HG02763 (cell line): ENCODE measurements at regions not wholly inside any gene's neighbourhood (a gene's known extent, or its start where the extent isn't known, plus 50 kb on each side); places are given as distances from the start of the nearest gene placed in this dataset.
A peak's percentile ranks its signal among the peaks of the same experiment; 100 is the strongest.
"Not testable (repeated sequence)": the region's sequence is repeated elsewhere in the genome, so short reads cannot be mapped to it uniquely, and the experiment has no call there.

Experiments used
- ATAC-seq: cut with Tn5 transposase; IDR thresholded peaks from one replicate; pipeline ENCODE4 v1.9.1; 2021; ENCODE audit warnings: mild to moderate bottlenecking, moderate library complexity; ENCODE audit not compliant: unreplicated experiment

DNA sequence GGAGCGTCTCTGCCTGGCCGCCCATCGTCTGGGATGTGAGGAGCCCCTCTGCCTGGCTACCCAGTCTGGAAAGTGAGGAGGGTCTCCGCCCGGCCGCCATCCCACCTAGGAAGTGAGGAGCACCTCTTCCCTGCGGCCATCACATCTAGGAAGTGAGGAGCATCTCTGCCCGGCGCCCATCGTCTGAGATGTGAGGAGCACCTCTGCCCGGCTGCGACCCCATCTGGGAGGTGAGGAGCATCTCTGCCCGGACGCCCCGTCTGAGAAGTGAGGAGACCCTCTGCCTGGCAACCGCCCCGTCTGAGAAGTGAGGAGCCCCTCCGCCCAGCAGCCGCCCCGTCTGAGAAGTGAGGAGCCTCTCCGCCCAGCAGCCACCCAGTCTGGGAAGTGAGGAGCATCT, 84.5 kb downstream of the IDS start:
- not testable (repeated sequence) for ATAC-seq

DNA sequence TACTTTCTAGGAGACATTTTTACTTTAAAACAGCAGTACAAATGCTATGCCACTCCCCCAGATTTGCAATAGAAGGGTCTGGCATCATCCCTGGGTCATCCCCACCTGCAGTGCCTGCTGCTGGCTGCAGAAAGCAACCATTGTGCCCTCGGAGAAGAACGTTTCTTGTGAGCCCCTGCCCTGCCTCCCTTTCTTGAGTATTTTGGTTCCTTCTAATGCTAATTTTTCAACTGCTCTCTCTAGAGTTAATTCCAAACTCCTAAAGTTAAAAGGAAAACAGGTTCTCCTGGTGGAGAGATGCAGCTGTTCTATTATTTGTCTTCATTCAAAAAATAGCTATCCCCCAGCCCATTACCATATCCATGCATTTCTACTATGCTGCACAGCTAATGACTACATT, 107.1 kb downstream of the IDS start:
- no peak for ATAC-seq

DNA sequence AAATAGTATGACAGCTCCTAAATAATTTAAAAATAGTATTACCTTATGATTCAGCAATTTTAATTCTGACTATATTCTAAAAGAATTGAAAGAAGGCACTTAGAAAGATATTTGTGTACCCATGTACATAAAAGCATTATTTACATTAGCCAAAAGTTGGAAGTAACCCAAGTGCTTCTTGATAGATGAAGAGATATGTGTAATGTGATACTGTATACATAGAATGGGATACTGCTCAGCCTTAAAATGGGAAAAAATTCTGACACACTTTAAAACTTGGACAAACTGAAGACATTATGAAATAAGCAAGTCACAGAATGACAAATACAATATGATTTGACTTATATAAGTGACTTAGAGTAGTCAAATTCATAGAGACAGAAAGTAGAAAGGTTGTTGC, 112.2 kb downstream of the IDS start:
- no peak for ATAC-seq

DNA sequence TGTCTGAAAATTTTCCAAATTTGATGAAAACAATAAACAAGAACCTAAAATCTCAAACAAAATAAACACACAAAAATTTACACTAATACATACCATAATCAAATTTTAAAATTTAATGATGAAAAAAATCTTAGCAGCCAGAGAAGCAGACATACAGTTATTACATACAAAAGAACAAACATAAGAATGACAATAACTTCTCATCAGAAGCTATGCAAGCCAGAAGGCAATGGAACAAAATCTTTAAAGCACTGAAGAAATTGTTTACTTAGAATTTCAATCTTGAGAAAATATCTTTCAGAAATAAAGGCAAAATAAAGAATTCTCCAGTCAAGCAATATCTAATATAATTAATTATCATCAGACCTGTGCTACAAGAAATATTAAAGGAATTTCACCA, 121.3 kb downstream of the IDS start:
- no peak for ATAC-seq

DNA sequence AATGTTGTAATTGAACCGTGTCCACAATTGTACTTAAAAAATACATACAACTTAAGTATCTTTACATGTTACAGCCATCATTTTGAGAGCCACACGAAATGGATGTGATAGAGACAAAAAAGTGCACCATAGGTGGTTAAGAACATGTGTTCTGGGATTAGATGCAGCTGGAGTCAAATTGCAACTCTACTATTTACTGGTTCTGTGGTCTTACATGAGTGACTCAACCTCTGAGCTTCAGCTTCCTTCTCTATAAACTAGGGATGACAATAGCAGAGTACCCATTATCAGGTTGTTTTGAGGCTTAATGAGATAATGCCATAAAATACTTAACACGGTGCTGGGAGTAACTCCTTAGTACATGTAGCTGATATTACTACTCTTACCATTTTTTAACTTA, 130.4 kb downstream of the IDS start:
- no peak for ATAC-seq

DNA sequence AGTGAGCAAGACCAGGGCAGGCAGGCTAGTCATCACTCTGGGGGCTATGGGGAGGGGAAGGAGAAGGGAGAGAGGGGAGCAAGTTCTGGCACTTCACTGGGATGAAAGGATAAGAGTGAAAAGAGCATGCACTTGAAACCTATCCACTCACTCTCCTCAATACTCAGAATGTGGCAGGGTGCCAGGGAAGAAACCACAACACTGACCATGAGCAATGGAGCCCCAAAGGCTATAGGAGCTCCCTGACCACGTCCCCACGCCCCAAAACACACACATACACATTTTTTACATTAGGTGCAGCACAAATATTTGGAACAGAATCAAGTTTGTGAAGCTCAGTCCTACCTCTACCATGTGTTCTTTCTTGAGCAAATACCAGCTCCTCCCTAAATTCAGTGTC, 132.2 kb downstream of the IDS start:
- no peak for ATAC-seq

DNA sequence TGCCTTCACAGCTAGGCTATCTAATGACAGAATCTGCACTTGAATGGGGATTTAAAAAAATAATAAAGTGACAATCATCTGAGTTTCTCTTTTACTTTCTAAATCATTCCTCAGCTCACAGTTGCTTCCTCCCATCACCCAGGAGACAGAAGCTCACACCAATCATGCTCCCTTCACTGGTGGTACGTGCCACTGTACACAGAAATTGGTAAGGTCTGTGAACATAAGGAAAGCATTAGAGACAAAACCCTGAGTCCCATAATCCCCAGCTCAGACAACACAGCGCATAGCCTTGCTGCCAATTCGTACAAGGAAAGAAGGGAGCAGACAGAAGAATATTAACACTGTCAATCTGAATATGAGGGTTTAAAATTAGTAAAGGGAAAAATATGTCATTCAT, 133.1 kb downstream of the IDS start:
- no peak for ATAC-seq

DNA sequence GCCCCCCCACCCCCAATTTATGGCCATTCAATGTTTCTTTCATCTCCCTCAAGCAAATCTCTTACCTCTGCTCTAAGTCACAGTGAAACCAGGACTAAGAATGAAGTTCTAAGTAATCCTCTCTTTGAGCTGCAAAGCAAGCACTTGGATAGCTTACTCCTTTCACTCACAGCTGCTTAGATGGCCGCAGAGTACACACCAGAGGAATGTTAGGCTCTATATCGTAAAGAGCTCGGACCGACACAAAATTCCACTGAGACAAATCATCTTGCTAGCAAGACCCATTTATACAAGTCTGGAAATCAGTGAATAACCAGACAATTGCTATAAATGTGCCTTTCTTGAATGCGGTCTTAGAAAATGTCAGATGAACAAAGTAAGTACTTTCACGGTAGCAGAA, 135.0 kb downstream of the IDS start:
- ATAC-seq: no peak

DNA sequence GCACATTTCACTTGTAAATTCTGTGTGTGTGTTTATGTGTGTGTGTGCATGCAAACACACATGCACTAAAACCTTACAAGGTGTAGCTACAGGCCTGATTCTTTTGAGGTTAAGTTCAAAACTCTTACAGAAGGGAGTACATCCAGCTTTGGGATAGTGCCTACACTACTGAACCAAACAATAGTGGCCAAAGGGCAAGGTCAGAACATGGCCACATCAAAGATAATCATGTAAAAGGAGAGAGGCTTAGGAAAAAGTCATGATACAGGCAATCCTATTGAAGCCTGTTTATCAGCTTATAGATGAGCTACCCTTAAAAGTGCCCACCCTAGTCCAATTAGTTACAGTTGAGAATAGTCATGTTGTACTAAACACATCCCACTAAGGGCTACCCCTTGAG, 139.6 kb downstream of the IDS start:
- ATAC-seq: no peak

DNA sequence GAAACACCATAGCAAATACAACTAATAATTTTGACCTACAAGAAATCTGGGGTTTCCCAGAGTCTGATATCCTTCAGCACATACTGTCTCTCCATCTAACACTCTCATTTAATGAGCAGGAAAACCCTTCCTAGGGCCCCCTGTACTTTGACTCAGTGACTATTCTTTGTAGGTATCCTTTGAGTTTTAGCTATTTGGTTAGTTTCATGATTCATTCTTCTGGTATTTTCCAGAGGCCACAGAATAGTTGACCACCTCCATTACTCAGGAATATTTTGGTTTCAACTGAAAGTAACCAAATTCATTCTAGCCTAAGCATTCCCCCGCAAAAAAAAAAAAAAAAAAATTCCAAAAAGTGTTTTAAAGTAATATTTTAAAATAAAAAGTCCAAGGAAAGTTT, 140.0 kb downstream of the IDS start:
- ATAC-seq: no peak

DNA sequence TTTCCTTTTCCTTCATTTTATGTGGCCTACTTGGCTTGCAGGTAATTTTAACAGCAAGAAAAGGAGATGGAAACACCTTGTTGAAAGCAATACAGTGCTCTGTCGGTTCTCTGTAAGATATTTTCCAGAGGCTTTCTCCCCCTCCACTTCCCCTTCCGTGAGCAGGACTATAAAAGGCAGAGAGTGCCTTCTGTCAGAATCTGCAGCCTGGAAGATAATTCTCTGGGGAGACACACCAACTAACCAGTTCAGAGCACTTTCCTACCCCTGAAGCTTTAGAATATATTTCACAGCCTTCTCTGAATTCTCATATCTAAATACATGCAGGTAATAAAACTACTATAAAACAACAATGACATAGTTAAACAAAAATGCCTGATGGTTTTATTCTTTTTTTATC, 141.1 kb downstream of the IDS start:
- ATAC-seq: no peak

DNA sequence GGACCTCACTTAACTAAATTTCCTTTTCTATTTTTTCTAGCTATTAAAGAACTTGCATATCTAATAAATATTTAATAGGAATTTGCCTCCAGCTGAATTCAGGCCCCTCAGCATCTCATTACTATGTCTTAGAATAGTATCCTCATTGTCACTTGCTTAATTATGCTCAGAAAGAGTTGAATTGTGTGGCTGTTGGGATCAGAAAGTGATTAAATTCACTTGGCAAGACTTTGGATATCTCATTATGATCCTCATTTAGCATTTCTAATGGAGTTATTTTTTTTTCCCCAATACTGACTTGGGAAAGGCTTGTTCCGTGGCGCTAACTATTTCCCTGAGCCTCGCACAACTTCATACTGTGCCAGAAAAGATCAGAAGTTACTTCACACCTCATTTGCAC, 158.8 kb downstream of the IDS start:
- ATAC-seq: no peak

DNA sequence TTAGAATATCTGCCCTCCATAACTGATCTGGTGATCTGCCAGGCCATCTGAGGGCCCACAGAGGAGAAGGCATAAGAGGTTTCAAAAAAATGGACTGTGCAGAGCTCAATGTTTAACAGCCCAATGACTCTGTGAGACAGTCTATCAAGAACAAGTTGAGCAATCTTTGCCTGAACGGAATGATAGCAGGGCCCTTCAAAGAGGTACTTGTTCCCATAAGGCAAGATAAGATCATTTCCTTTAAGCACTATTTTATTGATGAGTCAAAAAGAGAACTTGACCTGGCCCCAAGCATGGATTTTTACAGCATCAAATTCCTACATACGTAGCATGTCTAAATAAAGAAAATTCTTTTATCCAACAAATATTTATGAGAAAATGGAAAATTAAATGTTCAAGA, 182.8 kb downstream of the IDS start:
- no peak for ATAC-seq

DNA sequence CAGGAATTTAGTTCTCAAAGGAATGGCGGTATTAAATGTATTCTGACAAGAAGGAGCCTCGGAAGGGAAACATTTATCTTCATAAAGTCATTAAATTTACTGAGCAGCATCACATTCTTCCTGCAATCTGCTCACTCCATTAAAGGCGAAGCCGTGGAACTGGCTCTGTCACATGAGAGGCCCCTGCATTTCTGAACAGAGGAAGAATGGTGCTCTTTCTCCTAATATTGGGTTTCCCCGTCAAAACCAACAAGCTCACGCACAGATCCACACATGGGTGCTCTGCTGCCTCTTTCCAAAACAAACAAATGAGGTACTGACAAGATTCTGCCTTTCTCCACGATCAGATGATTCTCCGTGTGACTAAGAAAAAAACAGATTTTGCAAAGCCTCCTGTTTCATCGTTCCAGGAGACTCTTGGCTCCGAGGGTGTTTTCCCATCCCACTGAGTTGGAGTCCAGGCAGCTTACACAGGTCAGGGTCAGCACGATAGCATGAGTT, 191.2 kb downstream of the IDS start:
- ATAC-seq: no peak

DNA sequence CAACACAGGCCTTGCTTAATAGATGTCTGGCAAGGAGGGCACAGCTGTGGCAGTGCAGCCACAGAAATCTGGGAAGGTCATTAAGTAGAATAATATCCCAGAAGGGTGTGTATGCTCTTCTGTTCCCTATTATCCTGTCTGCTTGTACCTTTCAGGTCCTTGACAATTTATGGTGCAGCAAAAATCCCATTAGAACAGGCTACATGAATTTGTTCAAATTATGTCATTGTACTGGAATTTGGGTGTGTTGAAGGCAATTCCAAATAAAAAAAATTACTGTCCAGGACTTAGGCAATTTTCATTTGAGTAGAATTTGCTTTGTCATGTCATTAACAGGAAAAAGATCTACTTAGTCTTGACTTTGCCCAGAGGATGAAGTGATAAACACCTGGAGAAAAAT, 192.1 kb downstream of the IDS start:
- ATAC-seq: no peak

DNA sequence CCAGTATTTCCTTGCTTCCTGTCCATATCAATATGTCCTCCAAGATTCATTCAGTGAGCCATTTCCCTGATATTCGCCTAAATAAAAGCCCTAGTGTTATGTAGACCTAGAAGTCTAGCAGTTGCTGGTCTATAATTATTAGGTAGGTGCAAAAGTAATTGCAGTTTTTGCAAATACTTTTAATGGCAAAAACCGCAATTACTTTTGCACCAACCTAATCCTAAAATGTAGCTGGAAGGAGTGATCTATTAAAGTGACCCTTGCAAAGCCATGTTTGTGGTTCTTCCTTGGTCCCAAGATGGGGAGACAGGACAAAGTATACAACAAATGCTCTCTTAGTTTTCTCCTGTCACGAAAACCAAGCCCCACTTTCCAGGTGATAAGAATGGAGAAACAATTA, 193.0 kb downstream of the IDS start:
- no peak for ATAC-seq

DNA sequence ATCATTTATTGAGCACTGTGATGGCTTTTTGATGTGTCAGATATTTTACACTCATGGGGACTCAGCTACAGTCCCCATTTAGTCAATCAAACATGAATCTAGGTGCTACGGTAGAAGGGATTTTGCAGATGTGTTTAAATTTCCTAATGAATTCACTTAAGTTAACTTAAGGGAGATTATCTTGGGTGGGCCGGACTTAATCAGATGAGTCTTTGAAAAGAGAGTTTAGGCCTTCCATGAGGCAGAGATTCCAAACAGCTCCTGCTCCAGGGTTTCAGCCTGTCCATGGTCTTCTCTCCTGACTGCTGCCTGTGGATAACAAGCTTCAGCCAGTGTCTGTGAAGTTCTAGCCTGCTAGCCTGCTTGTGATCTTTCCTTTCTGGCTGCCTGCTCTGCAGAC, 202.4 kb downstream of the IDS start:
- ATAC-seq: no peak

DNA sequence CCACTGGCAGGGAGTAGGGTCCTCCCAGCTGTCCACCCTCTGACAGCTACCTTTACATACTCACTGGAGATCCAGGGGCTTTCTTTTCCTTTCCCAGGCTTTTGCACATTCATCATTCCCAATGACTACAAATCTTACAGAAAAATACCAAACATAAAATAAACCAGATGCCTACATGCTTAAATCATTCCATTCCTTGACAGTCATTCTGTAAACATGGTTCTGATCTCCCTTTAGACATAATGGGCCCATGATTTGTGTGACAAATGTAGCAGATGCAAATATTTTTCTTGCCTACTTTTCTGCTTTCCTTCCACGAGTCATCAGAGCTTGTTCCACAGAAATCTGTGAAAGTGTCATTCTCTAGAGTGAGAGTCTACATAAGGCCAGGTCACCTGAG, 207.0 kb downstream of the IDS start:
- ATAC-seq: no peak

DNA sequence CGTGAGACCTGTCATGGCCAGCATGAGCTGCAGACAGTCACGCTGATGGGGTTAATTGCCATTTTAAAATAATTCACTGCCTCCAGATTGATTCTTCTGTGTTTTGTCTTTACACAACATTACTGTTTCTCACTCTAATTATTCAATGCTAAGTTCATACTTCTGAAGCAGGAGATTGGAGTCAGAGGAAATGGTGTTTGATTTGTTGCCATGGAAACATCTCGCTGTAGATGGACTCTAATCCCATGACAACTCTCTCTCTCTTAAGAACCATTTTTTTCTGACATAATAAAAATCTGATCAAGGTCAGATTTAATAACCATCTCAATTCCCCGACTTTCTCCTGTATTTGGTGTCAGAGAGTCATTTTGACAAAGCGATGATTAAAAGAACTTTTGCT, 209.0 kb downstream of the IDS start:
- ATAC-seq: no peak

DNA sequence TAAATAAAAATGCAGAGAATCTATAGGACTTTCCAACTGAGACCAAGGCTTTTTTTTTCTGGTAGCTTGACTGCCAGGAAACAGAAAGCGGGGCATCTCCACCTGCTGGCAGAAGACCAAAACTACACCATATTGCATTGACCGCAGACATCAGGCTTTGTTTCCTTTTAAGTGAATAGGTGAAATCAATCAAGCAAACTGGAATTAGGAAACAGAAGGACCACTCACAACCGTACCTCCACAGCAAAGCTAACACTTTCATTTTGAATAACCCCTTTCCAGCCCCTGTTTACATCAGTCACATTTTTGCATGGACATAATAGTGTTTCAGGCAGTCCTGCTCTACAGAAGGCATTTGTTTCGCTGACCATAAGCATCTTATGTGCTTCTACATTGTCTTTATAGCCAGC, 218.2 kb downstream of the IDS start:
- ATAC-seq: peak; percentile 68

DNA sequence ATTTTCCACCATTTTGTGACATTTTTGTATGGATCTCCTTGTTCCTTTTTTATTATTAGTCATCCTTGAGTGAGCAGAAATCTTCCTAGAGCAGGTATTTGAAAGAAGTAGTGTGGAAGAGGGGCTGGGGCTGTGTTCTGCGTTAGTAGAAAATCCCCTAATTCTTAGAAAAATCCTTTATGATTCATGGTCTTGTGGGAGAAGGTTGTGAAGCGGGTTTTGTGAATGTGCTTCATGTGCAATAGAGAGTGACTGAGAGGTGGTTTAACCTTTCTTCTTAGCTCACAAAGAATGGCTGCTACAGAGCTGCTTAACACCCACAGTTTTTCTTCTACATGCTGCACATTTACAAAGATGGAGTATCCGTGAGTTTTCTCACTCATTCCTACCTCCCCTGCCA, 220.5 kb downstream of the IDS start:
- no peak for ATAC-seq

DNA sequence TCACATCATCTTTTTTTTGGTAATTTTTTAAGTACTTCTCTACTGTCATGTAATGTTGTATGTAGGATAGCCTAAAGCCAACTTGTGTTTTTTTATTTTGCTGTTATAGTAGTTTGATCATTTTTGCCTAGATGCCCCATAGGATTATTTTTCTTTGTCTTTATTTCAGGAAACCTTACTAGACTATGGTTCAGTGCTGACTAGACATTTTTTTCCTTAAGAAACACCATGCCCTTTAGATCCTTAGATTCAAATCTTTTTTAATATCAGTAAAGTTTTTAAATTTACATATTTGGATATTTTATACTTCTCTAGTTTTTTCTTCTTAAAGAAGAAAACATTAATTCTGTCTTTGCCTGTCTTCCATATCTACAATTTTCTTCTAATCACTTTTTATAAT, 221.3 kb downstream of the IDS start:
- ATAC-seq: no peak

DNA sequence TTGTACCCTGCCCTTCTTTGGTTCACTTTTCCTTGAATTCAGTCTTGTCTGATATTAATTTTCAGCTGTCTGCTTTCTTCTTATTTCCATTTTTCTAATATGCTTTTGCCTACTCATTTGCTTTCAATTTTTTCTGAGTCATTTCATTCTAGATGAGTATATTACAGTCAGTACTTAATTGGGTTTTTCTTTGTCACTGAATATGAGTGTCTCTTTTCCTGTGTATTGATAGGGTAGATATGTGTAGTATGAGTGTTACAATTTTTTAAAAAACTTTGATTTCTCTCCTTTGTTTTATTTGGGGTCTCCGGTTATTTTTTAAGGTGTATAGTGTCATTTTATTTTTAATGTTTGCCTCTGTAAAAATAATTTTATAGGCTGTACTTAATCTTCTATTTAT, 222.2 kb downstream of the IDS start:
- ATAC-seq: no peak

DNA sequence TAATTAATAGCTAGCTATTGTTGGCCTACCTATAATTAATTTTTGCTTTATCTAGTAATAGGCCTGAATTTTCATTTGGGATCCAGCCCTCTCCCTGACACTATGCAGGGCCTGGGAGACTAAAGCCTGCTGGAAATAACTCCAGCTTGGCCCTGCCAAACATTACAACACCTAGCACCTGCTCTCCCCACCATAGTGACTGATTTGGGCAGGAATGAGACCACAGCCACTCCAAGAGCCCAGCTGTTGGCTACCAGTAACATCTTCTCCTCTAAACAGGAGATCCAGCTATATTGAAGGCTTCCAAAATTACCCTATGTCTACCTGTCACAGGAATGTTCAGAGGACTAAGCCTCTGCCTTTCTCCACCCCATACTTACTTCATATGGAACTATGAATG, 225.1 kb downstream of the IDS start:
- ATAC-seq: no peak
